ENCODE measurements at regions not wholly inside any gene's neighbourhood (a gene's known extent, or its start where the extent isn't known, plus 50 kb on each side); places are given as distances from the start of the nearest gene placed in this dataset.

GRCh38 chr1:76764638-76765454, 102.4 kb upstream of the ST6GALNAC5 start:
- DNase-seq, result no peak

- DNase-seq, result no peak
Observed at GRCh38 chr1:76766381-76766780, 100.9 kb upstream of the ST6GALNAC5 start.

- no peak for DNase-seq
Observed at GRCh38 chr1:76769911-76770310, 97.4 kb upstream of the ST6GALNAC5 start.

- no peak for DNase-seq
Observed at GRCh38 chr1:76770979-76771378, 96.3 kb upstream of the ST6GALNAC5 start.

- DNase-seq, result no peak
Observed at GRCh38 chr1:76781447-76781846, 85.8 kb upstream of the ST6GALNAC5 start.

GRCh38 chr1:76782809-76783208, 84.5 kb upstream of the ST6GALNAC5 start:
- DNase-seq, result no peak

GRCh38 chr1:76784502-76784901, 82.8 kb upstream of the ST6GALNAC5 start:
- no peak for DNase-seq

- no peak for DNase-seq
Observed at GRCh38 chr1:76786222-76786621, 81.1 kb upstream of the ST6GALNAC5 start.

- DNase-seq, result no peak
Observed at GRCh38 chr1:76793594-76793993, 73.7 kb upstream of the ST6GALNAC5 start.

GRCh38 chr1:76799700-76800099, 67.6 kb upstream of the ST6GALNAC5 start:
- no peak for DNase-seq

GRCh38 chr1:76802094-76802493, 65.2 kb upstream of the ST6GALNAC5 start:
- DNase-seq, result no peak

- no peak for DNase-seq
Observed at GRCh38 chr1:76807543-76808260, 59.6 kb upstream of the ST6GALNAC5 start.
